Body of pancreas (tissue), 4 donors: ENCODE measurements at regions not wholly inside any gene's neighbourhood (a gene's known extent, or its start where the extent isn't known, plus 50 kb on each side); places are given as distances from the start of the nearest gene placed in this dataset.

Experiments used
- ATAC-seq: fragments of 150-250 bp; one replicate; pipeline ENCODE4 v1.9.1; 2016
- DNase-seq, 4 donors: peaks; one replicate each; pipeline ENCODE4 v3.0.0-alpha.2; 2019
- H3K27ac ChIP-seq, 4 donors: fragments of 200-600 bp; sonication (generic); 1 replicate in 3 of 4; 2 replicates in 1 of 4; pipeline versions ENCODE4 v1.5.1 to v1.6.1; 2016 to 2019; ENCODE audit warnings: mild to moderate bottlenecking in 1 of 4, mixed read lengths in 1 of 4, moderate library complexity in 1 of 4
- H3K27me3 ChIP-seq, 2 donors: fragments of 200-600 bp; sonication (generic); one replicate each; pipeline ENCODE4 v1.6.0; 2016; ENCODE audit warnings: mild to moderate bottlenecking in 1 of 2
- H3K36me3 ChIP-seq, 2 donors: fragments of 200-600 bp; sonication (generic); replicated peaks in 1 of 2; 2 replicates each; pipeline ENCODE4 v1.5.1; 2016; ENCODE audit warnings: low read depth in 2 of 2; ENCODE audit not compliant: insufficient read depth in 1 of 2
- H3K4me1 ChIP-seq: fragments of 200-600 bp; sonication (generic); one replicate; pipeline ENCODE4 v1.6.0; 2016
- H3K4me3 ChIP-seq, 2 donors: fragments of 200-600 bp; sonication (generic); 1 replicate in 1 of 2; 2 replicates in 1 of 2; pipeline ENCODE4 v1.5.1; 2016 to 2019
- H3K9me3 ChIP-seq, 3 donors: fragments of 200-600 bp; sonication (generic); 1 replicate in 2 of 3; 2 replicates in 1 of 3; pipeline ENCODE4 v1.5.1; 2016
- POLR2A ChIP-seq, 3 donors: fragments of 450-650 bp; IDR thresholded peaks; one replicate each; pipeline ENCODE4 v1.6.1; 2016; ENCODE audit warnings: antibody characterized with exemption in 3 of 3, mild to moderate bottlenecking in 2 of 3
- WGBS, 2 donors: methylation state at CpG; one replicate each; pipeline ENCODE4 v1.1.5; 2017; 5-methylcytosine and 5-hydroxymethylcytosine counted together
- intact Hi-C: fragments of 100-400 bp; cut with DNase I; formaldehyde crosslinking; loops from one replicate; pipeline ENCODE4 v1.15.1; 2023
- TF ChIP-seq, protein P1 (sequence below), 7 experiments: fragments of 450-650 bp in 4 of 7; fragments of 200-600 bp in 3 of 7; sonication (generic) in 3 of 7; IDR thresholded peaks; one replicate each; pipeline ENCODE4 v1.5.1; 2016 to 2019; ENCODE audit warnings: antibody characterized with exemption in 7 of 7

DNA sequence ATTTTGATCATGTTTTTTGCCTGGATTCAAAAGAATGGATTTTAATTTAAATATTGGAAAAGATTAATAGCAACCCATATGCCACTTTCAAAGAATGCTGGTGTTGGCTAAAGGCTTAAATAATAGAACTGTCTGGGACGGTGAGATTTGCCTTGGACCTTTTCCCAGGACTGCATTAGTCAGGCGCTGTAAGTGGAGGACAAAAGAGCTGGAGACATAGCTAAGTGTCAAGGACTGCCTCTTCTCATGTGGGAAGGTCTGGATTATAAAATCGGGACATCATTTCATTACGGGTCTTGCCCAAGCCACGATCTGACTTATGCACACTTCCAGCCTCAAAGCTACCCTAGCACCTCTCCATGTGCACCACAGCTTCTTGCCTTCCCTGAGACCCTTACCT lies 458.5 kb upstream of the DEPDC1 start:
- Histone ChIP-seq H3K36me3 (no peaks in the 10 kb centered on the region), H3K4me3 (no peak overlapping the region), H3K4me1 (no peaks in the 10 kb centered on the region), H3K9me3 (no peaks in the 10 kb centered on the region), H3K27me3 (no peaks in the 10 kb centered on the region), H3K27ac (no peak overlapping the region)
- TF ChIP-seq, protein P1, sequence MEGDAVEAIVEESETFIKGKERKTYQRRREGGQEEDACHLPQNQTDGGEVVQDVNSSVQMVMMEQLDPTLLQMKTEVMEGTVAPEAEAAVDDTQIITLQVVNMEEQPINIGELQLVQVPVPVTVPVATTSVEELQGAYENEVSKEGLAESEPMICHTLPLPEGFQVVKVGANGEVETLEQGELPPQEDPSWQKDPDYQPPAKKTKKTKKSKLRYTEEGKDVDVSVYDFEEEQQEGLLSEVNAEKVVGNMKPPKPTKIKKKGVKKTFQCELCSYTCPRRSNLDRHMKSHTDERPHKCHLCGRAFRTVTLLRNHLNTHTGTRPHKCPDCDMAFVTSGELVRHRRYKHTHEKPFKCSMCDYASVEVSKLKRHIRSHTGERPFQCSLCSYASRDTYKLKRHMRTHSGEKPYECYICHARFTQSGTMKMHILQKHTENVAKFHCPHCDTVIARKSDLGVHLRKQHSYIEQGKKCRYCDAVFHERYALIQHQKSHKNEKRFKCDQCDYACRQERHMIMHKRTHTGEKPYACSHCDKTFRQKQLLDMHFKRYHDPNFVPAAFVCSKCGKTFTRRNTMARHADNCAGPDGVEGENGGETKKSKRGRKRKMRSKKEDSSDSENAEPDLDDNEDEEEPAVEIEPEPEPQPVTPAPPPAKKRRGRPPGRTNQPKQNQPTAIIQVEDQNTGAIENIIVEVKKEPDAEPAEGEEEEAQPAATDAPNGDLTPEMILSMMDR (IDR thresholded peaks at IDR 0.05) = no peak
- TF ChIP-seq POLR2A (IDR thresholded peaks at IDR 0.05) = no peak
- ATAC-seq (no peak), DNase-seq (no peak)
- WGBS, 2 donors = 69 to 73% methylated on average over 5 of the region's 5 CpGs
- intact Hi-C loops = no loop called here

DNA sequence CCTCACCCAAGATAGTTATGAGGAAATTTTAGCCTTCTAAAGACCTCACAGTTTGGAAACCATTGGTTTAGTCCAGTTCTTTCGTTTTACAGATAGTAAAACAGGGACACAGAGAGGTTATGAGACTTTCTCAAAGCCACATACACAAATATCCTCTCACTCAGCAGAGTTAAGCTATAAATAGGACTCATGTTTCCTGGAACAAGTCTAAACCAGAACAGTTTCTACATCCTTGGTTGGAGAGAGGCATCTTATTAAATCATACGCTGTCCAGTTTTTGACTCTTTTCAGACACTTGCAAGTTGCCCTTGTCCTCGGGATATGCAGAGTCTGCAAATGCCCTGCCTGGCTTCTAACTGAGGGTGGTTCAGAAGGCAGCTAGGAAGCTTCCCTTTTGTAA lies 462.1 kb upstream of the DEPDC1 start:
- no peaks in the 10 kb centered on the region for H3K9me3 ChIP-seq
- ATAC-seq (no peak), DNase-seq (no peak)
- no peaks in the 10 kb centered on the region for H3K36me3 ChIP-seq
- no peaks in the 10 kb centered on the region for H3K4me1 ChIP-seq
- TF ChIP-seq, protein P1 (IDR thresholded peaks at IDR 0.05) = no peak
- TF ChIP-seq POLR2A (IDR thresholded peaks at IDR 0.05) = no peak
- WGBS, 2 donors = 47 to 57% methylated on average over 3 of the region's 3 CpGs
- no peaks in the 10 kb centered on the region for H3K27me3 ChIP-seq
- H3K4me3 ChIP-seq = no peak overlapping the region
- H3K27ac ChIP-seq = no peak overlapping the region
- intact Hi-C loops = no loop called here

DNA sequence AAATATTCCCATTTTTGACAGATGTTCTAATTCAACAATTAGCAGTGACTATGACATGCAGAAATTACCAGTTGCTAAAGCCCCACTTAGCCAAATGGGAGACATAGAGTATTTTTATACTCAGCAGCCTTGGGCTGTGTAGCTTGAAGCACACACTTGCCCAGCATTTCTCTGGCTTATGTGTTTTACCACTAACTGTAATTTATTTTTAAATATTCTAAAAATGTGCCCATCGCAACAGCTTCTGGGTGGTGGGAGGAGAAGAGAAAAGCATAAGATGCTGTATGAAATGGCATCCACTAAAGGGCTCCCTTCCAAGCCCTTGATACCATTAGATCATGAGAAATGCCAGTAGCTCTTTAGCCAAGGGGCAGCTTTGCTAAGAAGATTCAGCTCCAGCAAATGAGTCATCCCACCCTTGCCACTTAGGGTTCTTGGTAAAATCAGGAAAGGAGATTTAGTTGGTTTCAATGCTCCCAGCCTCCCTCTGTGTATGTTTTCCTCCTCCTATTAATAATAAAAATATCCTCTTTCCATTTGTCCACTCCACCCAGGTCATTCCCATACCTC lies 462.7 kb upstream of the DEPDC1 start:
- DNase-seq (no peak), ATAC-seq (no peak)
- no peak overlapping the region for H3K4me3 ChIP-seq
- H3K9me3 ChIP-seq = no peaks in the 10 kb centered on the region
- H3K27me3 ChIP-seq = no peaks in the 10 kb centered on the region
- TF ChIP-seq POLR2A (IDR thresholded peaks at IDR 0.05) = no peak
- TF ChIP-seq, protein P1 (IDR thresholded peaks at IDR 0.05) = no peak
- no peaks in the 10 kb centered on the region for H3K36me3 ChIP-seq
- H3K4me1 ChIP-seq = no peaks in the 10 kb centered on the region
- intact Hi-C loops = no loop called here
- no peak overlapping the region for H3K27ac ChIP-seq
- 76 to 79% methylated on average over 1 of the region's 1 CpG for WGBS, 2 donors

DNA sequence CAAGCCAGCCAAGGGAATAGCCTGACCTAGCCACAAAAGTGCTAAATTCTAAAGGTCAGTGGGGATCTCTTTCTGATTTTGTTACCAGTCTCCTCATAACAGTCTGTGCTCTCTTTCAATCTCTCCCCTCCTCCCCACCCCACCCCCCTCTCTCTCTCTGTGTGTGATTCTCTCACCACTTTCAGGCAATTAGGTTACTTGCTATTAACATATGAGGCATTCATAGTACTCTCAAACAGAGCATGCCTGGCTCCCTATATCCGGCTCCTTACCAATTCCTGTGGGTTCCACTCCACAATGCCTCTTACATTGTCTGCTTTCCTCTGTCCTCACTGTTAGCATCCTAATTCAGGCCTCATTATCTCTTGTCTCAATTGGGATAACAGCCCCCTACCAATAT lies 464.3 kb upstream of the DEPDC1 start:
- Histone ChIP-seq H3K4me3 (no peak overlapping the region), H3K4me1 (no peaks in the 10 kb centered on the region), H3K36me3 (no peaks in the 10 kb centered on the region), H3K27ac (no peak overlapping the region), H3K9me3 (no peaks in the 10 kb centered on the region), H3K27me3 (no peaks in the 10 kb centered on the region)
- WGBS, 2 donors = 90 to 92% methylated on average over 1 of the region's 1 CpG
- DNase-seq (no peak), ATAC-seq (no peak)
- TF ChIP-seq, protein P1 (IDR thresholded peaks at IDR 0.05) = no peak
- no peak for TF ChIP-seq POLR2A (IDR thresholded peaks at IDR 0.05)
- intact Hi-C loops = no loop called here

DNA sequence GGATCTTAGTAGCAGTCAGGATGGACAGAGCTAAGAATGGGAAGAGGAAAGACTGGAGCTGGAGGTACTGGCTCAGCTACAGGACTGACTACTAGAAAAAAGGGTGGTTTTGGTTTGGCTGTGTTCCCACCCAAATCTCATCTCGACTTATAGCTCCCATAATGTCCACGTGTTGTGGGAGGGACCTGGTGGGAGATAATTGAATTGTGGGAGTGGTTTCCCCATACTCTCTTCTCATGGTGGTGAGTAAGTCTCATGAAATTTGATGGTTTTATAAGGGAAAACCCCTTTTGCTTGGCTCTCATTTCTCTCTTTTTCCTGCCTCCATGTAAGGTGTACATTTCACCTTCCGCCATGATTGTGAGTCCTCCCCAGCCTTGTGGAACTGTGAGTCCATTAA lies 466.5 kb upstream of the DEPDC1 start:
- no peak overlapping the region for H3K4me3 ChIP-seq
- intact Hi-C loops = no loop called here
- no peaks in the 10 kb centered on the region for H3K4me1 ChIP-seq
- ATAC-seq = no peak
- H3K9me3 ChIP-seq = no peaks in the 10 kb centered on the region
- no peaks in the 10 kb centered on the region for H3K27me3 ChIP-seq
- H3K36me3 ChIP-seq = no peaks in the 10 kb centered on the region
- 50 to 54% methylated on average over 3 of the region's 3 CpGs for WGBS, 2 donors
- no peak overlapping the region for H3K27ac ChIP-seq
- TF ChIP-seq, protein P1 (IDR thresholded peaks at IDR 0.05) = no peak
- no peak for DNase-seq
